Panc1 (cell line): ENCODE measurements at regions not wholly inside any gene's neighbourhood (a gene's known extent, or its start where the extent isn't known, plus 50 kb on each side); places are given as distances from the start of the nearest gene placed in this dataset.

Source experiments
- ATAC-seq: fragments of 200-7000 bp; cut with Tn5 transposase; 2 replicates; pipeline ENCODE4 v1.9.1; 2020; ENCODE audit warnings: mild to moderate bottlenecking, moderate library complexity
- BruUV-seq: library from RNA; stranded (reverse); fragments of 400-500 nt; replicated peaks from 2 replicates; lab custom pipeline; 2021; lab: Mats Ljungman, UMichigan
- CTCF ChIA-PET: fragments of 300-600 bp; sonication (Branson Sonifier 250); formaldehyde crosslinking; loops from one replicate; lab custom pipeline; 2022; ENCODE audit warnings: antibody characterized with exemption; lab: Charles Lee
- POLR2A ChIA-PET: fragments of 300-600 bp; sonication (Branson Sonifier 250); formaldehyde crosslinking; loops from one replicate; lab custom pipeline; 2022; ENCODE audit warnings: antibody characterized with exemption; lab: Charles Lee
- DNase-seq: peaks from one replicate; pipeline ENCODE4 v3.0.0-alpha.2; 2010; ENCODE audit warnings: low read depth, low spot score
- H3K27ac ChIP-seq: 2 replicates; pipeline ENCODE4 v1.5.1; 2011; ENCODE audit warnings: mild to moderate bottlenecking, low read length, inconsistent platforms
- H3K27me3 ChIP-seq: fragments of 200-500 bp; sonication (Bioruptor generic); 2 replicates; pipeline ENCODE4 v1.6.0; 2014; ENCODE audit warnings: low read length, inconsistent platforms; ENCODE audit not compliant: control insufficient read depth, insufficient read depth
- H3K36me3 ChIP-seq: fragments of 200-500 bp; sonication (Bioruptor generic); 2 replicates; pipeline ENCODE4 v1.5.1; 2014; ENCODE audit warnings: inconsistent platforms, mild to moderate bottlenecking, low read length, moderate library complexity; ENCODE audit not compliant: control insufficient read depth, insufficient read depth
- H3K4me1 ChIP-seq: 2 replicates; pipeline ENCODE4 v1.5.1; 2011; ENCODE audit warnings: inconsistent platforms, mild to moderate bottlenecking, low read length, moderate library complexity; ENCODE audit not compliant: control insufficient read depth, insufficient read depth
- H3K4me3 ChIP-seq, 2 experiments: 2 replicates each; pipeline ENCODE4 v1.5.1; 2011 to 2012; ENCODE audit warnings: low read depth in 2 of 2, low read length in 2 of 2, mild to moderate bottlenecking in 2 of 2, inconsistent platforms in 1 of 2, moderate library complexity in 1 of 2
- H3K9me3 ChIP-seq: fragments of 200-500 bp; sonication (Bioruptor generic); 2 replicates; pipeline ENCODE4 v1.5.1; 2014; ENCODE audit warnings: low read depth, mild to moderate bottlenecking, inconsistent platforms, low read length, moderate library complexity; ENCODE audit not compliant: control insufficient read depth, insufficient read depth
- POLR2AphosphoS5 ChIP-seq: IDR thresholded peaks from 2 replicates; pipeline ENCODE4 v1.6.1; 2012; ENCODE audit warnings: mild to moderate bottlenecking, low read depth, low read length, moderate library complexity
- REST ChIP-seq, 2 experiments: IDR thresholded peaks; 2 replicates each; pipeline ENCODE4 v1.6.1; 2011 to 2012; ENCODE audit warnings: low read depth in 2 of 2, control low read depth in 1 of 2, low read length in 1 of 2, mild to moderate bottlenecking in 1 of 2, moderate library complexity in 1 of 2; ENCODE audit not compliant: insufficient read depth in 1 of 2
- SIN3A ChIP-seq: IDR thresholded peaks from 2 replicates; pipeline ENCODE4 v1.6.1; 2012; ENCODE audit warnings: low read depth, mild to moderate bottlenecking, low read length, moderate library complexity, borderline replicate concordance; ENCODE audit not compliant: insufficient read depth
- TCF7L2 ChIP-seq: IDR thresholded peaks from 2 replicates; pipeline ENCODE4 v1.6.1; 2011; ENCODE audit warnings: mild to moderate bottlenecking, low read depth, low read length, inconsistent platforms
- in situ Hi-C: cut with HindIII; loops from 2 replicates; pipeline ENCODE4 v1.10.0; 2016; ENCODE audit warnings: low sequenced_read_pairs, low pct_unique_long_range_greater_than_20kb
- intact Hi-C: fragments of 100-400 bp; cut with micrococcal nuclease; formaldehyde crosslinking; loops from one replicate; pipeline ENCODE4 v1.10.0; 2022; ENCODE audit not compliant: unreplicated experiment
- TF ChIP-seq, protein P1 (sequence below): fragments of 450-650 bp; IDR thresholded peaks from 2 replicates; pipeline ENCODE4 v1.5.1; 2017; ENCODE audit warnings: mild to moderate bottlenecking

- TF ChIP-seq, protein P1, sequence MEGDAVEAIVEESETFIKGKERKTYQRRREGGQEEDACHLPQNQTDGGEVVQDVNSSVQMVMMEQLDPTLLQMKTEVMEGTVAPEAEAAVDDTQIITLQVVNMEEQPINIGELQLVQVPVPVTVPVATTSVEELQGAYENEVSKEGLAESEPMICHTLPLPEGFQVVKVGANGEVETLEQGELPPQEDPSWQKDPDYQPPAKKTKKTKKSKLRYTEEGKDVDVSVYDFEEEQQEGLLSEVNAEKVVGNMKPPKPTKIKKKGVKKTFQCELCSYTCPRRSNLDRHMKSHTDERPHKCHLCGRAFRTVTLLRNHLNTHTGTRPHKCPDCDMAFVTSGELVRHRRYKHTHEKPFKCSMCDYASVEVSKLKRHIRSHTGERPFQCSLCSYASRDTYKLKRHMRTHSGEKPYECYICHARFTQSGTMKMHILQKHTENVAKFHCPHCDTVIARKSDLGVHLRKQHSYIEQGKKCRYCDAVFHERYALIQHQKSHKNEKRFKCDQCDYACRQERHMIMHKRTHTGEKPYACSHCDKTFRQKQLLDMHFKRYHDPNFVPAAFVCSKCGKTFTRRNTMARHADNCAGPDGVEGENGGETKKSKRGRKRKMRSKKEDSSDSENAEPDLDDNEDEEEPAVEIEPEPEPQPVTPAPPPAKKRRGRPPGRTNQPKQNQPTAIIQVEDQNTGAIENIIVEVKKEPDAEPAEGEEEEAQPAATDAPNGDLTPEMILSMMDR: no peak
- no peak for TF ChIP-seq TCF7L2
- TF ChIP-seq REST (IDR thresholded peaks at IDR 0.05; ENCODE audit: insufficient read depth in 1 of 2, low read depth in 2 of 2, low read length in 1 of 2): no peak
- no peak for TF ChIP-seq SIN3A
- TF ChIP-seq POLR2AphosphoS5: no peak
- BruUV-seq: no TSS peak
- in situ Hi-C loops (no loop called here), intact Hi-C loops (no loop called here)
- no peaks in the 10 kb centered on the region for H3K27me3 ChIP-seq
- H3K36me3 ChIP-seq: no peaks in the 10 kb centered on the region
- CTCF ChIA-PET: no interaction called here
- POLR2A ChIA-PET: no interaction called here
- H3K27ac ChIP-seq: no peak overlapping the region
- ATAC-seq (no peak), DNase-seq (no peak)
- H3K4me1 ChIP-seq: no peaks in the 10 kb centered on the region
- H3K4me3 ChIP-seq: no peak overlapping the region
- H3K9me3 ChIP-seq: no peaks in the 10 kb centered on the region
These were observed 175.8 kb downstream of the IL15 start for GRCh38 chr4:141812158-141812557.

- Histone ChIP-seq H3K36me3 (no peaks in the 10 kb centered on the region), H3K4me3 (no peak overlapping the region), H3K4me1 (no peaks in the 10 kb centered on the region), H3K27me3 (no peaks in the 10 kb centered on the region), H3K27ac (no peak overlapping the region), H3K9me3 (no peaks in the 10 kb centered on the region)
- BruUV-seq: no TSS peak
- in situ Hi-C loops: no loop called here
- ATAC-seq (no peak), DNase-seq (no peak)
- ChIA-PET POLR2A (no interaction called here), CTCF (no interaction called here)
- no peak for TF ChIP-seq POLR2AphosphoS5
- TF ChIP-seq, protein P1: no peak
- no peak for TF ChIP-seq TCF7L2
- no peak for TF ChIP-seq REST (IDR thresholded peaks at IDR 0.05; ENCODE audit: insufficient read depth in 1 of 2, low read depth in 2 of 2, low read length in 1 of 2)
- TF ChIP-seq SIN3A: no peak
- intact Hi-C loops: no loop called here
These were observed 178.1 kb downstream of the IL15 start for GRCh38 chr4:141814499-141814898.
